ENCODE measurements at regions not wholly inside any gene's neighbourhood (a gene's known extent, or its start where the extent isn't known, plus 50 kb on each side); places are given as distances from the start of the nearest gene placed in this dataset.

GRCh38 chr2:111247491-111247890, 126.8 kb downstream of the BCL2L11 start:
- TF ChIP-seq SMC3 (IDR thresholded peaks at IDR 0.05; ENCODE audit: low read depth, low read length) (no peak), CTCF (IDR thresholded peaks at IDR 0.05) (no peak), EP300 (IDR thresholded peaks at IDR 0.05; ENCODE audit: borderline replicate concordance in 1 of 2, low read depth in 1 of 2, low read length in 1 of 2) (no peak), TEAD4 (IDR thresholded peaks at IDR 0.05; ENCODE audit: borderline replicate concordance, insufficient read depth) (no peak), REST (IDR thresholded peaks at IDR 0.05; ENCODE audit: low read depth, low read length) (no peak), GABPA (IDR thresholded peaks at IDR 0.05; ENCODE audit: low read depth) (no peak), MAX (IDR thresholded peaks at IDR 0.05; ENCODE audit: low read depth) (no peak), JUND (IDR thresholded peaks at IDR 0.05) (no peak), NFIC (IDR thresholded peaks at IDR 0.05; ENCODE audit: borderline replicate concordance) (no peak), POLR2AphosphoS5 (IDR thresholded peaks at IDR 0.05; ENCODE audit: low read depth, low read length) (no peak)
